K562 (cell line): ENCODE measurements at regions not wholly inside any gene's neighbourhood (a gene's known extent, or its start where the extent isn't known, plus 50 kb on each side); places are given as distances from the start of the nearest gene placed in this dataset.

Experiments used
- ATAC-seq: fragments of 200-7000 bp; cut with Tn5 transposase; 3 replicates; pipeline ENCODE4 v1.9.1; 2020; ENCODE audit warnings: moderate library complexity
- BruUV-seq: library from RNA; stranded (reverse); fragments of 400-500 nt; replicated peaks from 2 replicates; lab custom pipeline; 2021; lab: Mats Ljungman, UMichigan
- CTCF ChIA-PET: fragments of 300-600 bp; formaldehyde crosslinking; extraction: SDS; loops from one replicate; lab custom pipeline; 2021; ENCODE audit warnings: low intra/inter-chr PET ratio; lab: Yijun Ruan, JAX
- POLR2A ChIA-PET: fragments of 300-600, 350-650 bp; sonication (Branson Sonifier 250); formaldehyde crosslinking; extraction: SDS; loops from one replicate; lab custom pipeline; 2021; ENCODE audit warnings: antibody characterized with exemption, inconsistent platforms; lab: Yijun Ruan, JAX
- DNase-seq, 4 experiments: peaks; one replicate each; pipeline versions ENCODE4 v3.0.0 to v3.0.0-alpha.2; 2011 to 2018; ENCODE audit warnings: low spot score in 3 of 4, mixed read lengths in 3 of 4; ENCODE audit errors: extremely low read depth in 1 of 4
- FAIRE-seq: peaks from 2 replicates; lab custom pipeline; 2011; peaks lifted over from hg19 to GRCh38; lab: Jason Lieb, UNC
- H2AFZ ChIP-seq: 2 replicates; pipeline ENCODE4 v1.6.0; 2011; ENCODE audit warnings: low read depth, low read length, control low read depth, inconsistent platforms
- H3K27ac ChIP-seq: fragments of 200-600 bp; 3 replicates; pipeline ENCODE4 v1.8.0; 2011; ENCODE audit warnings: low read depth, mild to moderate bottlenecking, control low read depth, inconsistent platforms, low read length, moderate library complexity, mixed read lengths; ENCODE audit errors: extremely low read depth
- H3K27me3 ChIP-seq, 2 experiments: fragments of 300-600 bp in 1 of 2; 2 replicates in 1 of 2; 3 replicates in 1 of 2; pipeline versions ENCODE4 v1.6.0 to v1.8.0; 2011; ENCODE audit warnings: inconsistent platforms in 2 of 2, low read length in 2 of 2, mild to moderate bottlenecking in 1 of 2, mixed read lengths in 1 of 2, moderate library complexity in 1 of 2; ENCODE audit not compliant: control insufficient read depth in 2 of 2, insufficient read depth in 2 of 2
- H3K36me3 ChIP-seq: fragments of 300-600 bp; 3 replicates; pipeline ENCODE4 v1.8.0; 2011; ENCODE audit warnings: mild to moderate bottlenecking, low read length, inconsistent platforms; ENCODE audit not compliant: control insufficient read depth, insufficient read depth
- H3K4me1 ChIP-seq, 2 experiments: fragments of 200-600 bp in 1 of 2; replicated peaks in 1 of 2; 2 replicates in 1 of 2; 3 replicates in 1 of 2; pipeline versions ENCODE4 v1.5.1 to v1.8.0; 2011; ENCODE audit warnings: inconsistent platforms in 2 of 2, low read length in 2 of 2, mild to moderate bottlenecking in 1 of 2, mixed read lengths in 1 of 2, moderate library complexity in 1 of 2; ENCODE audit not compliant: control insufficient read depth in 2 of 2, insufficient read depth in 2 of 2
- H3K4me2 ChIP-seq: 2 replicates; pipeline ENCODE4 v1.6.1; 2011; ENCODE audit warnings: low read length, control low read depth, inconsistent platforms, mixed read lengths; ENCODE audit not compliant: insufficient read depth
- H3K4me3 ChIP-seq: fragments of 200-600 bp; sonication (generic), shearing (Covaris generic); 2 replicates; pipeline ENCODE4 v1.5.1; 2016; ENCODE audit warnings: control low read depth, inconsistent platforms
- H3K79me2 ChIP-seq: fragments of 200-600 bp; 3 replicates; pipeline ENCODE4 v1.8.0; 2011; ENCODE audit warnings: low read length, inconsistent platforms; ENCODE audit not compliant: control insufficient read depth, insufficient read depth
- H3K9ac ChIP-seq, 2 experiments: 2 replicates each; pipeline versions ENCODE4 v1.6.0 to v1.6.1; 2011; ENCODE audit warnings: low read depth in 2 of 2, low read length in 2 of 2, control low read depth in 1 of 2, inconsistent platforms in 1 of 2, mild to moderate bottlenecking in 1 of 2, mixed read lengths in 1 of 2; ENCODE audit not compliant: insufficient read depth in 1 of 2
- H3K9me1 ChIP-seq: one replicate; pipeline ENCODE4 v1.6.0; 2011; ENCODE audit warnings: inconsistent platforms, mild to moderate bottlenecking, low read length, moderate library complexity; ENCODE audit not compliant: control insufficient read depth, insufficient read depth
- H3K9me3 ChIP-seq: replicated peaks from 2 replicates; pipeline ENCODE4 v1.5.1; 2011; ENCODE audit warnings: low read depth, low read length, inconsistent platforms; ENCODE audit not compliant: control insufficient read depth, insufficient read depth
- H4K20me1 ChIP-seq: replicated peaks from 2 replicates; pipeline ENCODE4 v1.6.1; 2011; ENCODE audit warnings: low read length, inconsistent platforms, mixed read lengths; ENCODE audit not compliant: control insufficient read depth, insufficient read depth
- CCAR2 ChIP-seq: fragments of 200-400 bp; formaldehyde crosslinking; IDR thresholded peaks from 2 replicates; pipeline ENCODE4 v1.6.1; 2017; ENCODE audit warnings: mild to moderate bottlenecking, low read depth, low read length
- CCNT2 ChIP-seq: IDR thresholded peaks from 2 replicates; pipeline ENCODE4 v1.6.1; 2011; ENCODE audit warnings: borderline replicate concordance, low read depth, mild to moderate bottlenecking, moderate library complexity, mixed read lengths, low read length; ENCODE audit not compliant: insufficient read length; ENCODE audit errors: extremely low read depth
- ETS2 ChIP-seq: IDR thresholded peaks from 2 replicates; pipeline ENCODE4 v1.6.1; 2016; ENCODE audit warnings: borderline replicate concordance, missing genetic modification characterization, mild to moderate bottlenecking, moderate library complexity, missing compliant biosample characterization; ENCODE audit not compliant: poor library complexity, severe bottlenecking
- FOXP1 ChIP-seq: sonication (generic); formaldehyde crosslinking; IDR thresholded peaks from 2 replicates; pipeline ENCODE4 v1.8.0; 2022; ENCODE audit warnings: mild to moderate bottlenecking, missing genetic modification reagents
- HDAC3 ChIP-seq: fragments of 450-650 bp; IDR thresholded peaks from 2 replicates; pipeline ENCODE4 v1.6.1; 2018; ENCODE audit warnings: borderline replicate concordance, mild to moderate bottlenecking, moderate library complexity; ENCODE audit not compliant: partially characterized antibody
- NFE2 ChIP-seq: IDR thresholded peaks from 2 replicates; pipeline ENCODE4 v1.6.1; 2014; ENCODE audit warnings: antibody characterized with exemption, low read depth
- NR2C1 ChIP-seq, 2 experiments: fragments of 450-650 bp; IDR thresholded peaks; 2 replicates each; pipeline ENCODE4 v1.6.1; 2017; ENCODE audit warnings: mild to moderate bottlenecking in 2 of 2, antibody characterized with exemption in 1 of 2, inconsistent platforms in 1 of 2, missing compliant biosample characterization in 1 of 2, missing genetic modification characterization in 1 of 2
- NR4A1 ChIP-seq, 2 experiments: fragments of 250-450 bp in 1 of 2; fragments of 450-650 bp in 1 of 2; sonication (Bioruptor Pico) in 1 of 2; IDR thresholded peaks; 2 replicates each; pipeline versions ENCODE4 v1.4.0 to v1.6.1; 2016 to 2020; ENCODE audit warnings: mild to moderate bottlenecking in 2 of 2, missing compliant biosample characterization in 1 of 2, missing genetic modification characterization in 1 of 2, moderate library complexity in 1 of 2
- PHF8 ChIP-seq: fragments of 200-600 bp; sonication (generic); IDR thresholded peaks from 2 replicates; pipeline ENCODE4 v1.6.1; 2012; ENCODE audit warnings: mixed run types, mild to moderate bottlenecking, inconsistent platforms, low read length, moderate library complexity, borderline replicate concordance
- PKNOX1 ChIP-seq: fragments of 450-650 bp; IDR thresholded peaks from 2 replicates; pipeline ENCODE4 v1.6.1; 2016
- SIN3B ChIP-seq: fragments of 450-650 bp; IDR thresholded peaks from 2 replicates; pipeline ENCODE4 v1.6.1; 2017; ENCODE audit warnings: low read depth, mild to moderate bottlenecking, moderate library complexity
- SNIP1 ChIP-seq: fragments of 450-650 bp; IDR thresholded peaks from 2 replicates; pipeline ENCODE4 v1.7.1; 2017; ENCODE audit warnings: low read depth, mild to moderate bottlenecking
- TCF7L2 ChIP-seq: fragments of 150-350 bp; IDR thresholded peaks from 2 replicates; pipeline ENCODE4 v1.6.1; 2016; ENCODE audit warnings: low read depth, mild to moderate bottlenecking, low read length, moderate library complexity
- ZC3H4 ChIP-seq: sonication (generic); formaldehyde crosslinking; IDR thresholded peaks from 2 replicates; pipeline ENCODE4 v1.9.0; 2021; ENCODE audit warnings: missing genetic modification reagents, borderline replicate concordance
- ZFX ChIP-seq: sonication (generic); formaldehyde crosslinking; IDR thresholded peaks from 2 replicates; pipeline ENCODE4 v1.8.0; 2022; ENCODE audit warnings: mild to moderate bottlenecking, missing genetic modification reagents, moderate library complexity
- ZNF140 ChIP-seq: fragments of 250-450 bp; sonication (Bioruptor Pico); IDR thresholded peaks from 2 replicates; pipeline ENCODE4 v1.8.0; 2021; ENCODE audit warnings: moderate library complexity, mild to moderate bottlenecking, inconsistent platforms
- ZNF695 ChIP-seq: fragments of 450-650 bp; formaldehyde crosslinking; IDR thresholded peaks from 2 replicates; pipeline ENCODE4 v1.4.0; 2020; ENCODE audit warnings: mild to moderate bottlenecking, moderate library complexity
- WGBS: fragments of 100-300 bp; shearing (Covaris generic); methylation state at CpG from one replicate; pipeline ENCODE4 v1.1.6; 2016; ENCODE audit warnings: low coverage, mixed read lengths; ENCODE audit not compliant: insufficient coverage; ENCODE audit errors: missing lambda C conversion rate; 5-methylcytosine and 5-hydroxymethylcytosine counted together
- in situ Hi-C: fragments of 300-500 bp; cut with MboI; formaldehyde crosslinking; loops from 4 replicates; pipeline ENCODE4 v1.15.0; 2018; ENCODE audit warnings: inconsistent platforms, mixed read lengths
- intact Hi-C: fragments of 100-400 bp; cut with micrococcal nuclease; formaldehyde crosslinking; loops from 2 replicates; pipeline ENCODE4 v1.14.2; 2022

DNA sequence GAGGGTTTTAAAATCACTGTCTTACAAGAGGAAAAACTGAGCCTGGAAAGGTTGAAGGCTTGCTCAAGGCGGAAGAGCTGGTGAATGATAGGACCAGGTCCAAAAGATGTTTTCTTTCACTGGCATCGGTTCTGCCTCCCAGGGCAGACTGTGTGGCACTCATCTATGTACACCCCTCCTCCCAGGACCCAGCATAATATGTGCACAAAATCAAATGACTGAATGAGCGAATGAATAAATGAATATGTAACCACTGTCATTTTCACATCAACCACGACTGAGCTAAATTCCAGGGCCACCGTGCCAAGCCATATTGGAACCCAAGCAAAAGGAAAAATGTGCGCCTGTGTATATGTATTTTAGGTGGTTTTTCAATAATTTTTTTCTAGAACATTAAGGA lies 99.3 kb upstream of the ZBTB40 start:
- H3K9ac ChIP-seq = no peak overlapping the region
- ATAC-seq (no peak), FAIRE-seq (peak; percentile 44), DNase-seq (no peak)
- in situ Hi-C loops = no loop called here
- no peak overlapping the region for H3K27ac ChIP-seq
- no peak overlapping the region for H2AFZ ChIP-seq
- no TSS peak for BruUV-seq
- peaks cover 49 to 55% of the 10 kb centered on the region in 2 experiments for H3K27me3 ChIP-seq
- no peak overlapping the region for H3K4me2 ChIP-seq
- POLR2A ChIA-PET = interaction anchor here (0.6 to 2.2 kb wide), 3 partner anchors 9 to 191 kb away, joined by 3 to 18 read pairs (median 3); no protein-coding TSS in a partner anchor
- WGBS = 2% methylated on average over 6 of the region's 6 CpGs
- no peak overlapping the region for H3K4me3 ChIP-seq
- H3K4me1 ChIP-seq = no peaks in the 10 kb centered on the region
- no peaks in the 10 kb centered on the region; the same call in 1 of the 2 replicates for H3K9me3 ChIP-seq
- intact Hi-C loops = no loop called here
- H3K36me3 ChIP-seq = no peaks in the 10 kb centered on the region
- no peak for TF ChIP-seq NR2C1 (IDR thresholded peaks at IDR 0.05)
- TF ChIP-seq NR2C1 (tag; IDR thresholded peaks at IDR 0.05) = no peak
- no peak for TF ChIP-seq ZC3H4
- TF ChIP-seq HDAC3 = no peak
- TF ChIP-seq NFE2 = no peak
- no peak for TF ChIP-seq ZNF695 (CRISPR knock-in tag)
- TF ChIP-seq NR4A1 (CRISPR knock-in tag; IDR thresholded peaks at IDR 0.05) = no peak
- TF ChIP-seq NR4A1 (tag; IDR thresholded peaks at IDR 0.05) = no peak
- TF ChIP-seq, all 486 proteins: peak for 0
- CTCF ChIA-PET = no interaction called here
- no peaks in the 10 kb centered on the region for H3K79me2 ChIP-seq
- no peaks in the 10 kb centered on the region for H3K9me1 ChIP-seq
- H4K20me1 ChIP-seq = peaks cover 16% of the 10 kb centered on the region

- H3K4me1 ChIP-seq = no peaks in the 10 kb centered on the region
- no peak overlapping the region for H3K9ac ChIP-seq
- no peak overlapping the region for H3K4me3 ChIP-seq
- ATAC-seq (no peak), DNase-seq (no peak), FAIRE-seq (no peak)
- H3K79me2 ChIP-seq = no peaks in the 10 kb centered on the region
- ChIA-PET CTCF (no interaction called here), POLR2A (interaction anchor here (0.6 kb wide), 2 partner anchors 124 to 191 kb away, joined by 3 read pairs; no protein-coding TSS in a partner anchor)
- under 1% methylated on average over 7 of the region's 7 CpGs for WGBS
- H3K27me3 ChIP-seq = peaks cover 50 to 57% of the 10 kb centered on the region in 2 experiments
- H3K4me2 ChIP-seq = no peak overlapping the region
- no peak overlapping the region for H3K27ac ChIP-seq
- in situ Hi-C loops (no loop called here), intact Hi-C loops (no loop called here)
- peaks cover 16% of the 10 kb centered on the region for H4K20me1 ChIP-seq
- H3K9me3 ChIP-seq = no peaks in the 10 kb centered on the region; the same call in 1 of the 2 replicates
- H3K9me1 ChIP-seq = no peaks in the 10 kb centered on the region
- BruUV-seq = no TSS peak
- no peak overlapping the region for H2AFZ ChIP-seq
- H3K36me3 ChIP-seq = no peaks in the 10 kb centered on the region
- TF ChIP-seq SNIP1 = no peak
- TF ChIP-seq TCF7L2 = no peak
- TF ChIP-seq FOXP1 (CRISPR knock-in tag) = no peak
- no peak for TF ChIP-seq PHF8
- TF ChIP-seq ZNF140 (CRISPR knock-in tag) = no peak
- no peak for TF ChIP-seq PKNOX1
- no peak for TF ChIP-seq CCAR2
- no peak for TF ChIP-seq SIN3B
- no peak for TF ChIP-seq ETS2 (tag)
- no peak for TF ChIP-seq CCNT2
- no peak for TF ChIP-seq ZFX (CRISPR knock-in tag)
These were observed 98.8 kb upstream of the ZBTB40 start for GRCh38 chr1:22352896-22353295.
